Smooth muscle cell (in vitro differentiated cells): ENCODE measurements at regions not wholly inside any gene's neighbourhood (a gene's known extent, or its start where the extent isn't known, plus 50 kb on each side); places are given as distances from the start of the nearest gene placed in this dataset.

Experiments
- DNase-seq: peaks from one replicate; lab custom pipeline; 2025; ENCODE audit not compliant: unreplicated experiment; lab: John Stamatoyannopoulos, UW
- H2AFZ ChIP-seq: fragments of 200-600 bp; sonication (generic); 2 replicates; pipeline ENCODE4 v1.6.0; 2016; ENCODE audit warnings: antibody characterized with exemption, low read depth, mild to moderate bottlenecking
- H3F3A ChIP-seq: fragments of 200-600 bp; sonication (generic); 2 replicates; pipeline ENCODE4 v1.6.0; 2017; ENCODE audit warnings: antibody characterized with exemption, low read depth
- H3K27ac ChIP-seq: fragments of 200-600 bp; sonication (generic); 2 replicates; pipeline ENCODE4 v1.5.1; 2016; ENCODE audit warnings: low read depth, mild to moderate bottlenecking
- H3K27me3 ChIP-seq: fragments of 200-600 bp; sonication (generic); 2 replicates; pipeline ENCODE4 v1.6.1; 2016; ENCODE audit warnings: low read depth, mild to moderate bottlenecking
- H3K36me3 ChIP-seq: fragments of 200-600 bp; sonication (generic); 2 replicates; pipeline ENCODE4 v1.5.1; 2016; ENCODE audit warnings: low read depth
- H3K4me1 ChIP-seq: fragments of 200-600 bp; sonication (generic); 2 replicates; pipeline ENCODE4 v1.5.1; 2016; ENCODE audit warnings: low read depth
- H3K4me2 ChIP-seq: fragments of 200-600 bp; sonication (generic); 2 replicates; pipeline ENCODE4 v1.6.0; 2016; ENCODE audit warnings: mild to moderate bottlenecking
- H3K4me3 ChIP-seq: fragments of 200-600 bp; sonication (generic); 2 replicates; pipeline ENCODE4 v1.5.1; 2016; ENCODE audit warnings: mild to moderate bottlenecking
- H3K79me2 ChIP-seq: fragments of 200-600 bp; sonication (generic); 2 replicates; pipeline ENCODE4 v1.6.0; 2016; ENCODE audit warnings: low read depth, mild to moderate bottlenecking
- H3K9ac ChIP-seq: fragments of 200-600 bp; sonication (generic); 2 replicates; pipeline ENCODE4 v1.6.0; 2016; ENCODE audit warnings: low read depth
- H3K9me3 ChIP-seq: fragments of 200-600 bp; sonication (generic); replicated peaks from 2 replicates; pipeline ENCODE4 v1.5.1; 2016; ENCODE audit warnings: low read depth
- H4K20me1 ChIP-seq: fragments of 200-600 bp; sonication (generic); 2 replicates; pipeline ENCODE4 v1.6.0; 2016; ENCODE audit warnings: low read depth
- CTCF ChIP-seq: fragments of 200-600 bp; sonication (generic); IDR thresholded peaks from 2 replicates; pipeline ENCODE4 v1.5.1; 2017; ENCODE audit warnings: borderline replicate concordance, mild to moderate bottlenecking, antibody characterized with exemption; ENCODE audit not compliant: insufficient read depth, poor library complexity, severe bottlenecking
- WGBS: methylation state at CpG from one replicate; pipeline ENCODE4 v1.1.7; 2016; ENCODE audit warnings: low lambda C conversion rate; 5-methylcytosine and 5-hydroxymethylcytosine counted together

- Histone ChIP-seq H3K36me3 (no peaks in the 10 kb centered on the region), H2AFZ (no peak overlapping the region), H3K9me3 (no peaks in the 10 kb centered on the region), H3K79me2 (no peaks in the 10 kb centered on the region), H3K9ac (no peak overlapping the region), H3K27me3 (no peaks in the 10 kb centered on the region), H3K27ac (no peak overlapping the region), H4K20me1 (no peaks in the 10 kb centered on the region), H3F3A (peaks cover 4% of the 10 kb centered on the region), H3K4me2 (no peak overlapping the region), H3K4me3 (no peak overlapping the region), H3K4me1 (peaks cover 11% of the 10 kb centered on the region)
- TF ChIP-seq CTCF: no peak
- 39% methylated on average over 9 of the region's 9 CpGs for WGBS
- no peak for DNase-seq
These were observed 249.3 kb upstream of the APCDD1 start for GRCh38 chr18:10205151-10205550.

GRCh38 chr18:10207682-10208345 lies 246.6 kb upstream of the APCDD1 start:
- H3K4me2 ChIP-seq: no peak overlapping the region
- no peak overlapping the region for H3K9ac ChIP-seq
- H4K20me1 ChIP-seq: no peaks in the 10 kb centered on the region
- WGBS: 66% methylated on average over 3 of the region's 3 CpGs
- H3K79me2 ChIP-seq: no peaks in the 10 kb centered on the region
- no peak for DNase-seq
- peaks cover 12% of the 10 kb centered on the region for H3K4me1 ChIP-seq
- no peak overlapping the region for H3K4me3 ChIP-seq
- no peak for TF ChIP-seq CTCF
- no peaks in the 10 kb centered on the region for H3K9me3 ChIP-seq
- no peaks in the 10 kb centered on the region for H3K27me3 ChIP-seq
- no peaks in the 10 kb centered on the region for H3K36me3 ChIP-seq
- peaks cover 4% of the 10 kb centered on the region for H3F3A ChIP-seq
- H2AFZ ChIP-seq: no peak overlapping the region
- H3K27ac ChIP-seq: no peak overlapping the region

- Histone ChIP-seq H4K20me1 (no peaks in the 10 kb centered on the region), H3K4me2 (no peak overlapping the region), H3K9me3 (no peaks in the 10 kb centered on the region), H3K27ac (no peak overlapping the region), H3K9ac (no peak overlapping the region), H3K4me1 (peaks cover 10% of the 10 kb centered on the region), H2AFZ (no peak overlapping the region), H3K27me3 (no peaks in the 10 kb centered on the region), H3K36me3 (no peaks in the 10 kb centered on the region), H3K4me3 (no peak overlapping the region), H3K79me2 (no peaks in the 10 kb centered on the region), H3F3A (no peaks in the 10 kb centered on the region)
- no peak for TF ChIP-seq CTCF
- DNase-seq: no peak
- WGBS: 95% methylated on average over 8 of the region's 8 CpGs
These were observed 245.1 kb upstream of the APCDD1 start for GRCh38 chr18:10209302-10209701.

GRCh38 chr18:10210057-10210633 lies 244.3 kb upstream of the APCDD1 start:
- Histone ChIP-seq H3K36me3 (no peaks in the 10 kb centered on the region), H3K9me3 (no peaks in the 10 kb centered on the region), H3K4me1 (peaks cover 10% of the 10 kb centered on the region), H3K79me2 (no peaks in the 10 kb centered on the region), H3K27me3 (no peaks in the 10 kb centered on the region), H2AFZ (no peak overlapping the region), H3K27ac (no peak overlapping the region), H3K9ac (no peak overlapping the region), H3K4me2 (no peak overlapping the region), H4K20me1 (no peaks in the 10 kb centered on the region), H3F3A (no peaks in the 10 kb centered on the region), H3K4me3 (no peak overlapping the region)
- DNase-seq: no peak
- WGBS: 83% methylated on average over 6 of the region's 6 CpGs
- no peak for TF ChIP-seq CTCF
